GM10847 (cell line): ENCODE measurements at regions not wholly inside any gene's neighbourhood (a gene's known extent, or its start where the extent isn't known, plus 50 kb on each side); places are given as distances from the start of the nearest gene placed in this dataset.

Source experiments
- POLR2A ChIP-seq: IDR thresholded peaks from 2 replicates; pipeline ENCODE4 v1.6.1; 2011; ENCODE audit not compliant: insufficient read length; ENCODE audit errors: extremely low read depth

DNA sequence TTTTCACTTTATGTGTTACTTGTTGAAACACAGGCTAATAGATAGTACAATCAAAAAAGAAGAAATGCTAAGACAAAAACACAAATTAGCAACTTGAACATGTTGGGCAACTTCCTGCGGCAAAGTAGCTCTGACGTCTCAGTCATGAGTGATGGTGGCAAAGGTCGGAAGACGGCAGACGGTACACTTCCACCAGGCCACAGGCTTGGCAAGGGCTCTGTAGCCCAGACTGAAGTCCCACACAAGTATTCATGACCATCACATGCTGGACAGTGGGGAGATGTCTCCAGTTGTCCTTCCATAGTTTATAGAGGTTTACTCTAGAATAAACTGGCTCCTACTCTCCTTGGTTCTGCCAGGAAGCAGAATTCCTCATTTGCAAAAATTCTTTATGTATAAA is 831.3 kb downstream of the MTRR start:
- TF ChIP-seq POLR2A, result no peak

DNA sequence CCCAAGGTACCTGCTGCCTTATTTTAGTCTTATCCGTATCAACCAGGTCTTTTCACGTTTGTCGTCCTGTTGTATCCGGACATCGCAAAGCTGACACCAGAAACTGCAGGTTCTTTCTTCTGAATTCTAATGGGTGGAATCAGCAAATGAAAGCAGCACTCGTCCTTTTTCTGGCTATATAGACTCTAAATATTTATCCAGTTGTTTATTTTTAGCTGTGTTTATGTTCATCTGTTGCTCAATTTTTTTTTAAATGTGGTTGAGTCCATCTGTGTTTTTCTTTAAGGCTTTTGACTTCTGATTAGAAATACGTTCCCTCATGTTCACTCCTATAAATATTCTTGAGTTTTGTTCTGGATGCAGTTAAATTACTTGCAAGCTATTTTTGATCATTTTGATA is 831.7 kb downstream of the MTRR start:
- no peak for TF ChIP-seq POLR2A

DNA sequence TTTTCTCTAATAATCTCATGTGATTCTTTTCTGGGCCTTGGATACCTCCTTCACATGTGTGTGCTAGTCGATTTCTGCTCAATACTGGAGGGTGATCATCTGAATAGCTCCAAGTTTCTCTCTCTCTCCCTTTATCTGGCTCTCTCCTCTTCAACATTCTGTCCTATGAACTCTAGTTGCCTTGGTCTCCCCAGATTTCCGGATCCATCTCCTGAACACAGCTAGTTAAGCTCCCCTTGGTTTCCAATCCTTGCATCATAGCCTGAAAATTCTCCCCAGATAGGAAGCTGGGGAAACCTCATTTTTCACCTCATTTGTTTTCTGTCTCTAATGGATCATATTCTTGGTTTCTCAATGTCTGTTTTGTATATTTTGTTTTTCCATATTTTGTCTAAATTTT is 832.3 kb downstream of the MTRR start:
- TF ChIP-seq POLR2A, result no peak

DNA sequence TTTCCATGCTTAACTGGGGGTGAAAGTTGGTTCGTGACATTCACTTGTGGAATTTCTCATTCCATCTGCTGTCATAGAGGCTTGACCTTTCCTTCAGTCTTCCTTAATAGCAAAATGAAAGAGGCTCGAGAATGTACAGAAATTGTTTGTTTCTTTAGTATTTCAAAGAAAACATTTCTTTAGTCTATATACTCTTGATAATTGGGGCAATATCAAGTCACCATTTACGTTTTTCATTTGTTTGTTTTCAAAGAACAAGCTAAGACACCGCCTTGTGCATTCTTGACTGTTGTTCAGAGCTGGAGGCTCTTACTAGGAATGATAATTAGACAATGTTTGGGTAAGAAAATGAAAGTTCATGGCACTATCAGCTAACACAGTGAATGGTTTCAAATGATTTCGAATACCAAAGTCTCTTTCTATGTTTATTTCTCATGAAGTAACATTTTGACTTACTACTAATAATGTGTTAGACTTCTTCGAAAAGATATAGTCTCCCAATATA is 835.4 kb downstream of the SEMA5A start:
- TF ChIP-seq POLR2A, result no peak

DNA sequence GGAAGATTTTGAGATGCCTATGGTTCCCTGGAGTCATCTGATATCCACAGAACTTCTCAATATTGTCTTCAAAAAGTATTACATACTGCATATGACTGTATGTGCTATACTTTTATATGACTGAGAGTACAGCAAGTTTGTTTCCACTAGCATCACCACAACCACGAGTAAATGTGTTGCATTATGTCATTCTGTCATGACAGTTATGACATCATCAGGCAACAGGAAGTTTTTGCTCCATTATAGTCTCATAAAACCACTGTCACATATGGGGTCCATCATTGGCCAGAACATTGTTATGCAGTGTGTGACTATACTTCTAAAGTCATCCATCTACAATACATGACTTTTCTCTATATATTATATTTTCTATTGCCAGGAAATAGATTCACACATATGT is 831.7 kb downstream of the SEMA5A start:
- no peak for TF ChIP-seq POLR2A

DNA sequence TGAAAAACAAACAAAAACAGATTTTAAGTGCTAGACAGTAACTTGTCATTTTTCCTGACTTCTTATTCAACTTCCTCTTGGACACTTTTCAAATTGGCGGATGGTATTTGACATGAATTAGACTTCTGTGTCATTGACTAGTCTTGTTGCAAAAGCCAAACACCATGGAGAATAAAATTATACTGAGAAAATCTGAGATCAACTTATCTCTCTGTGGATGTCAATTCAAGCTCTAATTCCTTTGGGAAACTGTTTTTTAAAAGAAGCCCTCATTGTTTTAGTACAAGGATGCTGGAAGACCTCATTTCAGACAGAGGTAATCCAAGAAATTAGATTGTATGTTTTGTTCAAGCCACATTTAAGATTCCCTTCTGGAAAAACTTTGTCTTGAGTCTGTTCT is 831.0 kb downstream of the SEMA5A start:
- no peak for TF ChIP-seq POLR2A

DNA sequence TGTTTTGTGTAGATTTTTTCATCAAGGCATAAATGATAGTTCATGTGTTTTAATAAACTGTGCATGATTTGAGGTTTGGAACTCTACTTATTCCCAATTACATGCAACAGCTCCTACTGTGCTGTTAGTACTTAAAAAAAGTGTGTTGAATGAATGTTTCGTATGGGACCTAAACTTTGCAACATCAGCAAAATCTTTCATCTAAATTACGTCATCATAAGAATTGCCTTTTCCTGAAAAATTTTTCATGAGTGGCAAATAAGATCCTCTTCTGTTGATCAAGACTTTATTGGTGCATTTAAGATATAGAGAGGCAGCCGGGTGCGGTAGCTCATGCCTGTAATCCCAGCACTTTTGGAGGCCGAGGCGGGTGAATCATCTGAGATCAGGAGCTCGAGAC is 826.1 kb downstream of the SEMA5A start:
- no peak for TF ChIP-seq POLR2A

DNA sequence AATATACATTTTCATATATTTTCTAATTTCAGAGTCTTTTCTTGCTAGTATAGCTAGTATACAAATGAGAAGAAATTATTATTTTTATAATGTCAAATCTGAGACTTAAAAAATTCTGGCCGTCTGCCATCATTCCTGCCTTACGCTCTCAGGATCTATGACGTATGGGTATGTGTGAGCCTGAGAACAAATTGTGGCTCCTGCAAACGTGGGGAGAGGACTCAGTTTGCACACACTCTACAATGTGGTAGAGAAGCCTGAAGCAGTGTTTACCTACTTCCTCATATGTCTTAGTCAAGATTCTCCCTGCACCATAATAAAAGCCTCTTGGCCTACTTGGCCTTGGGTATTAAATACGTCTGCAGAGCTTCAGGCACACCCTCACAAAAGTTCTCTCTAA is 825.4 kb downstream of the SEMA5A start:
- no peak for TF ChIP-seq POLR2A

DNA sequence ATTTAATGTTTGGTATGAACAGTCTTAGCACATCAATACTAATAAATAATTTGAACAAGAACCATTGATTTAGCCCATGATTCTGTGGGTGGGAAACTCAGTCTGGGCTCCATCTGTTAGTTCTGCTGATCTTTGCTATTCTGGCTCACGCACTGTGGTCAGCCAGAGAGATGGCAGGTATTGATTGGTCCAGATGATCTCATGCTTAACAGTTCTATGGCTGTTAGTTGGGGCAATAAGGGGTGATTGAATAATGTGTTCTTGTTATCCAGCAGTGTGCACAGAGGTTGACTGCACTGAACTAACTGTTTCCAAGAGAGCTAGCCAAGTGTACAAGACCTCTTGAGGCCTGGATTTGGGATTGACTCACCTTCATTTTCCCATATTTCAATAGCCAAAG is 824.3 kb downstream of the SEMA5A start:
- TF ChIP-seq POLR2A, result no peak

DNA sequence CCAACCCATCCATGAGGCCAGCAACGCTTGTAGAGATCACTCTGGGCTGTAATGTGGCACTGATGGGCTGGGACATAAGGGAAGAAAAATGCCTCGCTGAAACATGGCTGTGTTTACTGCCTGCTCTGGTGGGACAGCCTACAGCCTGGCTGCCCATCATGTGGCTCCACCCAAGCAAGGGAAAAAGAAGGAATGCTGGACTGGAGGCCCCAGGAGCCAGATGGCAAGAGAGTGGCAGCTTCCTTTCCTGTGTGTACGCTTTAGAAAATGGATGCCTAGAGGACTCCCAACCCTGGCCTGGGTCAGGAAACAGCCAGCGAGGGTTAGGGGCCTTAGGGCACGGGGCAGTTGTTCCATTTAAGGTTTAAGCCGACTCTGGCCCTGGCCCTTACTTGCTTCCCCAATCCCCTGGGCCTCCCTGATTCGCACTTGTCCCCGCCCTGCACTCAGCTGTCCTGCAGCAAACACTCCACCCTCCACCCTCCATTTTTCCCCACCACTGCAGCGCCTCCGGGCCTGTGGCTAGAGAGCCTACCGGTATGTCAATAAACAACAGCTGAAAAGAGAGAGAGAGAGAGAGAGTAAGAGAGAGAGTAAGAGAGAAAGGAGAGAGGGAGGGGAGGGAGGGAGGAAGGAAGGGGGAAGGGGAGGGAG is 819.4 kb downstream of the SEMA5A start:
- TF ChIP-seq POLR2A, result no peak

DNA sequence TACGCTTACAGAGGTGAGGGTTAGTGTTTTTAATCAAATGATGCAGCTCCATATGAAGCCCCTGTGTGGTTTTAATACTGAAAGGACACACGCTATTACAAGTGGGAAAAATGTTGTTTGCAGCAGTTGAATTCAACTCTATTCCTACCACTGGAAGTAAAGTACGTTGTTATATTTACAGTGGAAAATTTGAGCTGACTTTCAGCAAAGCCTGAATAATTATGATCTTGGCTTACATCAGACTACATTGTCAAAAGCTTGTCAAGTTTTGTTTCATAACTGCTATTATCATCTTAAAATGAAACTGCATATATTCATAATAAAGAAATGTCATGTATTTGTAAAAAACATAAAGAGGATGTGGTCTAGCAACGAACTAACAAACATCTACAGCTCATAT is 818.5 kb downstream of the SEMA5A start:
- TF ChIP-seq POLR2A, result no peak

DNA sequence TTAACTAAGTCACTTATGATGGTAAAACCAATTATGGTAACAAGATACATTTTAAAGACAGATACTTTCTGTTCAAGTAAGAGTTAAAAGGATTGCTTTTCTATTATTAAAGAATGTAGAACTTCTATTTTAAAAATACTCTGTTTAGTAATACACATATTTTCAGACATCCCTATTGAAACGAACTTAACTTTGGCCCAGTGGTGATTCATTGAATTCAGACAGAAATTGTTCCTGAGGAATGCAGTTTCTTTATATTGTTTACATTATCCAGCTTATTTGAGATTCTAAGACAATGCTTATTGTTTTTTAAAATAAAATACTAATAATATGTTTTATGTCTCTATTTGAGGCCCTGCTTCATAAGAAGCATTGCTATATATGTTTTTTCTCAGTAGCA is 816.4 kb downstream of the SEMA5A start:
- TF ChIP-seq POLR2A, result no peak

DNA sequence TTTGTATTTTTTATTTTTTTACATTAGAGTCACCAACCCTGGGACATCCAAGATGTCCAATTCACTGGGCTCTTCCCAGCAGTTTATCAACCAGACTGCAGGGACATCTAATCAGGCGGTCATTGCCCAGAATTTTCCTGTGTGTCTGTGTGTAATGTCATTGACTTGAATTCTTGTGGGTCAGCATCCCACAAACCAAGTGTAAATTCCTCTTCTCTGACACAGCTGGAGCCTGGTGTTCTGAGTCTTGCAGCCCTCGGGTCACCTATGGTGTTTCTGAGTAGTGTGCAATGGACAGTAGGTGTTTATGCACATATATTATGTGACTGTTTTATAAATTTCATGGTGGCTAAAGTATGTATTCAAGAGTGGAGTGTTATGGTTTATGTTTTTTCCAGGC is 815.7 kb downstream of the SEMA5A start:
- TF ChIP-seq POLR2A, result no peak

DNA sequence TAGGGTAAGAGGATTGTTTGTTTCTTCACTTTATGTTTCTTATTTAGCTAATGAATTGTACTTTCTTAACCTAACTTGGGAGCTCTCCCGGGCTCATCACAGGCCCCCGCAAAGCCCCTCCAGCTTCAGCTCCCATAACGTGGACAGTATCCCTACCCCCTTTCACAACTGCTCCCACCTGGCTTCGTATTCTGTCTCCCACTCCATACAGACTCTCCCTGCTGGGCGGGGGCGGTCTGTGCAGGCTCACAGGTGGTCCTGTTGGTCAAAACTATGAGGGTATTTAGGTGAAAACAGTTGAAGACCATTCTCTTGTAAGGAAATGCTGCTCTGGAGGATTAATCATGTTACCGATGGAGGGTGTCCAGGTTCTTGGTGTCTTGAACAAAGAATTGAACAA is 805.3 kb downstream of the SEMA5A start:
- TF ChIP-seq POLR2A, result no peak

DNA sequence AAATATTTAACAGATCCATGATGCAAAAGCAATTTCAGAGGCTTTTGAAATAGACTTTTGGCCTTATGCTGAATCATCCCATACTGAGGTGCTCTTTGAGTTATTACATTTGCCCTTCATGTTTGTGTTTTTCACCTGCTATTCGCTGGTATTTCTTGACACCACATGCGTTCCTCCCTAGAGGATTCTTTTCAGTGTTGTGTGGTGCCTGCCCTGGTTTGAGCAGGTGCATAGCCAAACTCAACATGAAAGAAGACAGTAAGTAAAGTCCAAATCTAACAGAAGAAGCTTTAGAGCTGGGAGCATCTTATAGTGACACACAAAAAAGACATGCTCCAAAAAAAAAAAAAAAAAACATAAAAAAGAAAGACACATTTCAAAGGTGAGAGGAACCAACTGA is 796.3 kb downstream of the SEMA5A start:
- TF ChIP-seq POLR2A, result no peak

DNA sequence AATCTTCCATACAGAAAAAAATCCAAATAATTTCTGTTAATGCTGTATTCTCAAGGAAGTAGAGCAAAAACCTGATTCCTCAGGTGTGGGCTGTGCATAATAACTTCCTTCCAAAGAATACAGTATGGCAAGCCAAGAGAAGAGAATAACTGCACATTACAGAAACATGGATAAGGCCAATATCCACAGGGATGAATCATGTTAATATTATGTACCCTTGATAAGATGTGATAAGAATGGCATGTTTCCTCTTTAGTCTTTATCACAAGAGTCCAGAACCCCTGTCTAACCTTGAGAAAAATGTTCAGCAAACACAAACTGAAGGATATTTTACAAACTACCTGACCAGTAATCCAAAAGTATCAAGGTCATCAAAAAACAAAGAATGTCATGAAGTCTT is 795.8 kb downstream of the SEMA5A start:
- no peak for TF ChIP-seq POLR2A

DNA sequence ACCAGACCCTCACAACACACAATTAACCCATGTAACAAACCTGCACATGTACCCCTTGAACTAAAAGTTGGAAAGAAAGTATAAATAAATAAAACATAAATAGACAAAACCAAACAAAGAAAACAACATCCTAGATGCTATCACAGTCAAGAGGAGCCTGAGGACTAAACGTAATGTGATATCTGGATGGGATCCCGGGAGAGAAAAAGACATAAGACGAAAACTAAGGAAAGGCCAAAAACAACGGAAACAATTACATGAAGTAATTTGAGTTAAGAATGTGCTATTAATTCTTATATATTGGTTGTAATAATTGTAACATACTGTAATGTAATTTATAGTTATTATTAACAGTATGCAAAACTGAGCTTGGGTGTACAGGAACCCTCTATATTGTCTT is 793.9 kb downstream of the SEMA5A start:
- TF ChIP-seq POLR2A, result no peak
